GM23338 (cell line): ENCODE measurements at regions not wholly inside any gene's neighbourhood (a gene's known extent, or its start where the extent isn't known, plus 50 kb on each side); places are given as distances from the start of the nearest gene placed in this dataset.

Source experiments
- ATAC-seq: fragments of 200-7000 bp; cut with Tn5 transposase; 3 replicates; pipeline ENCODE4 v1.9.1; 2020
- DNase-seq: peaks from one replicate; pipeline ENCODE4 v3.0.0-alpha.2; 2015; ENCODE audit warnings: low spot score
- H2AFZ ChIP-seq: fragments of 200-600 bp; sonication (generic); 2 replicates; pipeline ENCODE4 v1.8.0; 2016; ENCODE audit warnings: antibody characterized with exemption, mild to moderate bottlenecking, moderate library complexity
- H3F3A ChIP-seq: fragments of 200-600 bp; sonication (generic); replicated peaks from 2 replicates; pipeline ENCODE4 v1.8.0; 2017; ENCODE audit warnings: antibody characterized with exemption, mixed run types, low read depth
- H3K27ac ChIP-seq: fragments of 200-600 bp; sonication (generic); 2 replicates; pipeline ENCODE4 v1.6.1; 2016; ENCODE audit warnings: low read depth
- H3K27me3 ChIP-seq: fragments of 200-600 bp; sonication (generic); 2 replicates; pipeline ENCODE4 v1.8.0; 2016; ENCODE audit warnings: mild to moderate bottlenecking, mixed run types, moderate library complexity; ENCODE audit not compliant: insufficient read depth
- H3K36me3 ChIP-seq: fragments of 200-600 bp; sonication (generic); 2 replicates; pipeline ENCODE4 v1.8.0; 2016; ENCODE audit warnings: mild to moderate bottlenecking; ENCODE audit not compliant: insufficient read depth
- H3K4me1 ChIP-seq: fragments of 200-600 bp; sonication (generic); 2 replicates; pipeline ENCODE4 v1.8.0; 2016; ENCODE audit warnings: mild to moderate bottlenecking, moderate library complexity; ENCODE audit not compliant: insufficient read depth
- H3K4me2 ChIP-seq: fragments of 200-600 bp; sonication (generic); 2 replicates; pipeline ENCODE4 v1.7.1; 2017; ENCODE audit warnings: mixed run types
- H3K4me3 ChIP-seq: fragments of 200-600 bp; sonication (generic); 2 replicates; pipeline ENCODE4 v1.6.1; 2016; ENCODE audit warnings: mixed run types
- H3K79me2 ChIP-seq: fragments of 200-600 bp; sonication (generic); replicated peaks from 2 replicates; pipeline ENCODE4 v1.8.0; 2017; ENCODE audit warnings: mild to moderate bottlenecking; ENCODE audit not compliant: insufficient read depth
- H3K9me2 ChIP-seq: fragments of 200-600 bp; sonication (generic); 2 replicates; pipeline ENCODE4 v1.8.0; 2017; ENCODE audit not compliant: insufficient read depth
- H4K20me1 ChIP-seq: fragments of 200-600 bp; sonication (generic); replicated peaks from 2 replicates; pipeline ENCODE4 v1.8.0; 2017; ENCODE audit warnings: mild to moderate bottlenecking; ENCODE audit not compliant: insufficient read depth
- H3K27ac Mint-ChIP-seq: 2 replicates; pipeline ENCODE4 v1.8.0; 2020; ENCODE audit warnings: inconsistent platforms, mild to moderate bottlenecking, moderate library complexity, mixed read lengths
- H3K27me3 Mint-ChIP-seq: 3 replicates; pipeline ENCODE4 v1.8.0; 2022; ENCODE audit warnings: low read depth, mild to moderate bottlenecking, moderate library complexity, mixed read lengths, inconsistent platforms; ENCODE audit not compliant: insufficient read depth, poor library complexity
- H3K36me3 Mint-ChIP-seq: 3 replicates; pipeline ENCODE4 v1.8.0; 2021; ENCODE audit warnings: low read depth, mild to moderate bottlenecking, inconsistent platforms, moderate library complexity, mixed read lengths
- H3K4me1 Mint-ChIP-seq: 3 replicates; pipeline ENCODE4 v1.8.0; 2020; ENCODE audit warnings: mild to moderate bottlenecking, inconsistent platforms, mixed read lengths
- H3K4me3 Mint-ChIP-seq: 3 replicates; pipeline ENCODE4 v1.8.0; 2021; ENCODE audit warnings: moderate library complexity, mild to moderate bottlenecking, inconsistent platforms, mixed read lengths
- H3K9me3 Mint-ChIP-seq: 3 replicates; pipeline ENCODE4 v1.8.0; 2020; ENCODE audit warnings: moderate library complexity, mild to moderate bottlenecking, inconsistent platforms, mixed read lengths
- CREB1 ChIP-seq: fragments of 250-450 bp; sonication (Bioruptor Pico); IDR thresholded peaks from 2 replicates; pipeline ENCODE4 v1.5.0; 2020; ENCODE audit warnings: low read depth, mild to moderate bottlenecking, moderate library complexity
- CTCF ChIP-seq, 2 experiments: fragments of 200-600 bp in 1 of 2; sonication (generic) in 1 of 2; conservative IDR thresholded peaks; 2 replicates each; pipeline versions ENCODE4 v1.5.1 to v1.6.1; 2016 to 2017; ENCODE audit warnings: antibody characterized with exemption in 2 of 2, low read depth in 2 of 2, mild to moderate bottlenecking in 2 of 2, moderate library complexity in 1 of 2
- ETS1 ChIP-seq: IDR thresholded peaks from 2 replicates; pipeline ENCODE4 v1.6.1; 2016; ENCODE audit warnings: antibody characterized with exemption
- EZH2 ChIP-seq: fragments of 200-600 bp; sonication (generic); IDR thresholded peaks from one replicate; pipeline ENCODE4 v1.8.0; 2017; ENCODE audit warnings: antibody characterized with exemption, mild to moderate bottlenecking, low read depth; ENCODE audit not compliant: unreplicated experiment
- EZH2phosphoT487 ChIP-seq: fragments of 200-600 bp; sonication (generic); IDR thresholded peaks from one replicate; pipeline ENCODE4 v1.8.1; 2018; ENCODE audit warnings: antibody characterized with exemption; ENCODE audit not compliant: unreplicated experiment
- JUNB ChIP-seq: IDR thresholded peaks from one replicate; pipeline ENCODE4 v1.6.1; 2016; ENCODE audit warnings: antibody characterized with exemption; ENCODE audit not compliant: unreplicated experiment
- NANOG ChIP-seq: IDR thresholded peaks from 2 replicates; pipeline ENCODE4 v1.6.1; 2016; ENCODE audit warnings: antibody characterized with exemption, borderline replicate concordance
- POLR2AphosphoS5 ChIP-seq: IDR thresholded peaks from 2 replicates; pipeline ENCODE4 v1.6.1; 2016; ENCODE audit warnings: antibody characterized with exemption, low read depth
- REST ChIP-seq: IDR thresholded peaks from one replicate; pipeline ENCODE4 v1.6.1; 2018; ENCODE audit warnings: antibody characterized with exemption; ENCODE audit not compliant: unreplicated experiment
- STAT1 ChIP-seq: IDR thresholded peaks from one replicate; pipeline ENCODE4 v1.6.1; 2016; ENCODE audit warnings: antibody characterized with exemption; ENCODE audit not compliant: unreplicated experiment
- ZNF114 ChIP-seq: fragments of 250-450 bp; sonication (Bioruptor Pico); IDR thresholded peaks from 2 replicates; pipeline ENCODE4 v1.5.0; 2020; ENCODE audit warnings: mild to moderate bottlenecking, moderate library complexity
- ZNF331 ChIP-seq: fragments of 250-450 bp; sonication (Bioruptor Pico); IDR thresholded peaks from 2 replicates; pipeline ENCODE4 v1.5.0; 2020; ENCODE audit warnings: low read depth, mild to moderate bottlenecking, moderate library complexity
- ZNF462 ChIP-seq: fragments of 250-450 bp; sonication (Bioruptor Pico); IDR thresholded peaks from 2 replicates; pipeline ENCODE4 v1.5.0; 2020; ENCODE audit warnings: mild to moderate bottlenecking, moderate library complexity

- Mint-ChIP-seq H3K36me3 (no peaks in the 10 kb centered on the region), H3K9me3 (no peaks in the 10 kb centered on the region), H3K4me1 (no peaks in the 10 kb centered on the region), H3K4me3 (no peak overlapping the region), H3K27ac (no peak overlapping the region), H3K27me3 (no peaks in the 10 kb centered on the region)
- ATAC-seq (no peak), DNase-seq (no peak)
- Histone ChIP-seq H4K20me1 (no peaks in the 10 kb centered on the region), H3K27ac (no peak overlapping the region), H3K4me3 (no peak overlapping the region), H3F3A (no peaks in the 10 kb centered on the region), H3K4me1 (no peaks in the 10 kb centered on the region), H3K4me2 (no peak overlapping the region), H3K9me2 (no peaks in the 10 kb centered on the region), H3K36me3 (no peaks in the 10 kb centered on the region), H2AFZ (no peak overlapping the region), H3K79me2 (no peaks in the 10 kb centered on the region), H3K27me3 (no peaks in the 10 kb centered on the region)
- TF ChIP-seq CREB1 (CRISPR knock-in tag) (no peak), JUNB (no peak), POLR2AphosphoS5 (no peak), ZNF114 (no peak), ZNF331 (CRISPR knock-in tag) (no peak), STAT1 (no peak), ETS1 (no peak), NANOG (no peak), EZH2phosphoT487 (no peak), EZH2 (no peak), CTCF (conservative IDR thresholded peaks at IDR 0.05; ENCODE audit: low read depth in 2 of 2) (no peak), ZNF462 (CRISPR knock-in tag) (no peak), REST (no peak)
Measured at GRCh38 chrX:127764674-127765073, 287.5 kb downstream of the ACTRT1 start.
